ENCODE measurements at regions not wholly inside any gene's neighbourhood (a gene's known extent, or its start where the extent isn't known, plus 50 kb on each side); places are given as distances from the start of the nearest gene placed in this dataset.
"Not testable (repeated sequence)": the region's sequence is repeated elsewhere in the genome, so short reads cannot be mapped to it uniquely, and the experiment has no call there.

DNA sequence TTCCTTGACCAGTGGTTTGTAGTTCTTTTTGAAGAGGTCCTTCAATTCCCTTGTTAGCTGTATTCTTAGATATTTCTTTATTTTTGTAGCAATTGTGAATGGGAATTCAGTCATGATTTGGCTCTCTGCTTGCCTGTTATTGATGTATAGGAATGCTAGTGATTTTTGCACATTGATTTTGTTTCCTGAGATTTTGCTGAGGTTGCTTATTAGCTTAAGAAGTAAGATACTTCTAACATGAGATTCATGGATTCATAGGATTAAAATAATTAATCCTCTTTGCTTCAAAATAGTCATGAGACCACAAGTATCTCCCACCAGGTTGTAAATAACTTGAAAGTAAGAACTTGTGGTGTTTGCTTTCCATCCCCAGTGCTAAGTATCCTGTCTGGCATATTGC lies 308.9 kb downstream of the DTHD1 start:
- DNase-seq (ENCODE audit: low read depth in 2 of 2): no peak

DNA sequence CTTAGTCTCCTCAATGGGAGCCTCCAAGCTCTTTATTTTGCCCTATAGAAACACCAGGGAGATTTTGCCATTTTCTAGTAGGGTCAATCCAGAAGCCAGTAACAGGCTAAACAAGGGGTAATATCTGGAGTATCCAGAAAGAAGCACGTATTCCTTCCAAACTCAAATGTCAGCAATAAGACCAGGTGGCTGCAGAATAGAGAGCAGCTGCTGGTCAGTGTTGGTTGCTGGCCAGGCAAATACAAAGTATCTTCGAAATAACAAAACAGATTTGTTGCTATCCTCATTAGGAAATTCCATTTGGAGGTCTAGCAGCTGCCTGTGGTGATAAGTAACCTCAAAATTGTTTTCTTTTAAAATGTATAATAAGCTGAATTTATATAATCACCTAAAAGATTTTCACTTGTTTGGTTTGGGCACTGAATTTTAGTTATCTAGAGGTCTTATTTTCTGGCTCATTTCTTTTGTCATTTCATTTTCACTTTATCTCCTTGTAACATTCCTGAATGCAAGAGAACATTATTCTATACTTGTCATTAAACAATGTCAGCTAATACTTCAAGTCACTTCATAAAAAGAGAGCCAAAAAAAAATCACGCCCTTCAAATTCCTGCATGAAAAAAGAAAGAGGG lies 320.6 kb downstream of the DTHD1 start:
- no peak for DNase-seq (ENCODE audit: low read depth in 2 of 2)

DNA sequence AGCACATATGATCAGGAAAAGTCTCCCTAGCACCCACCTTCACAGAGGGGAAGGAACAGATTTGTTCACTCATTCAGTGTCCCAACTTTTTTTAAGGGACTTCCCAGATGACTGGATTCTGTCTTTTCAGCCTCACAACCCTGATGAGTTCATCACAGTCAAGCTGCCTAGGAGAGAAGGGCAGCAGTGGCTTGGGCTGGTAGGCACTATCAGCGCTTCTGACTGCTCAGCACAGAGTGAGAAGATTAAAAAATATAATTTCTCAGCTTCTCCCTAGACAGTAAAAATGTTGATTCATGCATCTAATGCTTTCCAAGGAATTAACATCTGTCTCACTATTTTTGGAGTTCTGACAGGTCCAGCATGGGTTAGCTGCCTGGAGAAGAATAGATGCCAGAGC lies 328.2 kb downstream of the DTHD1 start:
- no peak for DNase-seq (ENCODE audit: low read depth in 2 of 2)

DNA sequence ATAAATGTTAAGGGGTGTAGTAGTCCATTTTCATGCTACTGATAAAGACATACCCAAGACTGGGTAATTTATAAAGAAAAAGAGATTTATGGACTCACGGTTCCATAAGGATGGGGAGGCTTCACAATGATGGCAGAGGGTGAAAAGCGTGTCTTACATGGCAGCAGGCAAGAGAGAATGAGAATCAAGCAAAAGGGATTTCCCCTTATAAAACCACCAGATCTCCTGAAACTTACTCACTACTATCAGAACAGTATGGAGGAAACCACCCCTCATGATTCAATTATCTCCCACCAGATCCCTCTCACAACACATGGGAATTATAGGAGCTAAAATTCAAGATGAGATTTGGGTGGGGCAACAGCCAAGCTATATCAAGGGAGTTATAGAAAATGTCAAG lies 329.2 kb downstream of the DTHD1 start:
- no peak for DNase-seq (ENCODE audit: low read depth in 2 of 2)

DNA sequence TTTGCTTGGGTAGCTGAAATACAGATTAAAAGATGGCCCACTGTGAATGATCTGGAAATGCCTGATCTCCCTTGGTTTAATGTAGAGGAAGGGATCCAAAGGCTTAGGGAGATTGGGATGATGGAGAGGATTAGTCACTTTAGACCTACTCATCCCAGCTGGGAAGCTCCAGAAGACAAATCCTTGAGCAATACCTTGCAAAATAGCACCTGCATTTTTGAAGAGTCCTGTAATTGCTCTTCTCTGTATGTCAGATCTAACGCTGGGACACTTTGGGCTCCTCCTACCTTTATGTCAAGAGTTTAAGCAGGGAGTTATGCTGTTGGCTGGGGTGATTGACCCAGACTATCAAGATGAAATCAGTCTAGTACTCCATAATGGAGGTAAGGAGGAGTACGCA lies 331.7 kb downstream of the DTHD1 start:
- DNase-seq (ENCODE audit: low read depth in 2 of 2): not testable (repeated sequence)

DNA sequence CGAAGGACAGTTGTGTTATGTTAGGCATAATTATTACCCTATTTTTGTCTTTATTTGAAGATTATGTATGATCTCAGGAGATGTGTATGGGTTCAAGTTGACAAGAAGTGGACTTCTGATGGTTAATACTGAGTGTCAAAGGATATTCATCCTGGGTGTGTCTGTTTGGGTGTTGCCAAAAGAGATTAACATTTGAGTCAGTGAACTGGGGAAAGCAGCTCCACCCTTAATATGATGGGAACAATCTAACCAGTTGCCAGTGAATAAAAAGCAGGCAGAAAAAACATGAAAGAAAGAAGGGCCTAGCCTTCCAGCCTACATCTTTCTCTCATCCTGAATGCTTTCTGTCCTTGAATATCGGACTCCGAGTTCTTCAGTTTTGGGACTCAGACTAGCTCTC lies 332.6 kb downstream of the DTHD1 start:
- no peak for DNase-seq (ENCODE audit: low read depth in 2 of 2)

DNA sequence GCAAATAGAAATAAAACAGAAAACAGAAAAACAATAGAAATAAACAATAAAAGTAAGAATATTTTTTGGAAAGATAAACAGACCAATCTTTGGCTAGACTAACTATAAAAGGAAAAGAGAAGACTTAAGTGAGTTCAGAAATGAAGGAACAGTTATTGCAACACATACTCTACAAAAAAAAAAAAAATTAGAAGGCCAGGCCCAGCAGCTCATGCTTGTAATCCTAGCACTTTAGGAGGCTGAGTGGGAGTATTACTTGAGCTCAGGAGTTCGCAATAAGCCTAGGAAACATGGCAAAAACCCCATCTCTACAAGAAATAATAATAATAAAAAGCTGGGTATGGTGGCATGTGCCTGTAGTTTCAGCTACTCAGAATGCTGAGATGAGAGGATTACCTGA lies 336.7 kb downstream of the DTHD1 start:
- no peak for DNase-seq (ENCODE audit: low read depth in 2 of 2)

GRCh38 chr4:36624030-36624429 lies 342.6 kb downstream of the DTHD1 start:
- no peak for DNase-seq (ENCODE audit: low read depth in 2 of 2)

GRCh38 chr4:36638273-36638811 lies 356.9 kb downstream of the DTHD1 start:
- DNase-seq (ENCODE audit: low read depth in 2 of 2): no peak

DNA sequence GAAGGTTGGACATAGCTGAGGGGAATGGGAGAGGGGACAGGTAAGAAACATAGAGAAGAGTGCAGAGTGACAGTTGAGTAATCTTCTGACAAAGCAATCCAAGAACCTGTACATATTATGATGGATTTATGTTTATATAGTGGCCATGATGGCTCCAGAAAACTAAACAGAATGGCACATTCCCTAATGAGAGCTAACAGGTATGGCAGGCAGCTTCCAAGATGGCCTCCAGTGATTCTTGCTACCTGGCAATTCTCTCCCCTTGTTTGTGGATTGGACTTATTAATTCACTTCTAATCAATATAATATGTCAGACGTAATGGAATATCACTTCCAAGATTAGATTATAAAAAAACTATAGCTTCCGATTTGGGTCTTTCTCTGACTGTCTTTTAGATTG lies 359.5 kb downstream of the DTHD1 start:
- no peak for DNase-seq (ENCODE audit: low read depth in 2 of 2)

- DNase-seq (ENCODE audit: low read depth in 2 of 2): no peak
These were observed 369.8 kb downstream of the DTHD1 start for GRCh38 chr4:36651253-36651652.

DNA sequence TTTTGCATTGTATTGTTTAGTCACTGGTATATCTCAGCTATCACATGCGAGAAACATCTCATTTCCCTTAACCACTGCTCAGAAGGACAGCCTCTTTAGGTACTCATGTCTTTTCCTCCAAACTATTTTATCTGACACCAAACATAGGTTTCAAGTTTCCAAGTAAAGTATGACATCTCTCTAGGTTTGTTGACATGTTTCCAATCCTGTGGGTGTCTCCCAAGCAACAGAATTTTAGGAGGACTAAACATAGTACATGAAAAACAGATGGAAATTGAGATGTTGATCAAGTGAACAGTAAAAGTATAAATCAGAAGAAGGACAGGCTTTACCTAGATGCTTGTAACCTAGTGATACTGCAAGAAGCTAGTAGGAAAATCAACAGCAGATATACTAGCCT lies 371.4 kb downstream of the DTHD1 start:
- DNase-seq (ENCODE audit: low read depth in 2 of 2): no peak

DNA sequence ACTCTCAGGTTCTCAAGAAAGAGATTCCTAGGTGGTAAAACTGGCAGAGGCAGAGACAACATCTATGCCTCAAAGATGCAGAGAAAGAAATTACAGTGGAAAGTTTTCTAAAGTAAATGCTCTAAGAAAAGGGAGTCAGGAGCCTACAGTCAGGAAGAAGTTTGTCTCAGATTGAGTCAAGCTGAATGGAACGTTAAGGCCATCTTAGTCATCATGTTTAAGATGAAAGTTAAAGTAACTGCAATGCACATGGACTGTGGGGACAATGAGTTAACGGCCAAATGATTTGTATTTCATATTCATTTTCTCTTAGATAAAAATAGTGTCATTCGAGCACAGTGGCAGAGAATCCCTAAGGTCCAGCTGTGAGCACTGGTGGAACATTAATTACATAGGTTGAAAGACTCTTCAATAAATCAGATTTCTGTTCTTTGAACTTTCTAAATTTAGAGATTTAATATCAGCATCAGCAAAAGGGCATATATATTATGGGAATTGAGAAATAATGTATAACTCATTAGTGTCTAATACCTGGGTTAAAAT lies 384.6 kb downstream of the DTHD1 start:
- DNase-seq (ENCODE audit: low read depth in 2 of 2): no peak

GRCh38 chr4:36675436-36675835 lies 394.0 kb downstream of the DTHD1 start:
- no peak for DNase-seq (ENCODE audit: low read depth in 2 of 2)

DNA sequence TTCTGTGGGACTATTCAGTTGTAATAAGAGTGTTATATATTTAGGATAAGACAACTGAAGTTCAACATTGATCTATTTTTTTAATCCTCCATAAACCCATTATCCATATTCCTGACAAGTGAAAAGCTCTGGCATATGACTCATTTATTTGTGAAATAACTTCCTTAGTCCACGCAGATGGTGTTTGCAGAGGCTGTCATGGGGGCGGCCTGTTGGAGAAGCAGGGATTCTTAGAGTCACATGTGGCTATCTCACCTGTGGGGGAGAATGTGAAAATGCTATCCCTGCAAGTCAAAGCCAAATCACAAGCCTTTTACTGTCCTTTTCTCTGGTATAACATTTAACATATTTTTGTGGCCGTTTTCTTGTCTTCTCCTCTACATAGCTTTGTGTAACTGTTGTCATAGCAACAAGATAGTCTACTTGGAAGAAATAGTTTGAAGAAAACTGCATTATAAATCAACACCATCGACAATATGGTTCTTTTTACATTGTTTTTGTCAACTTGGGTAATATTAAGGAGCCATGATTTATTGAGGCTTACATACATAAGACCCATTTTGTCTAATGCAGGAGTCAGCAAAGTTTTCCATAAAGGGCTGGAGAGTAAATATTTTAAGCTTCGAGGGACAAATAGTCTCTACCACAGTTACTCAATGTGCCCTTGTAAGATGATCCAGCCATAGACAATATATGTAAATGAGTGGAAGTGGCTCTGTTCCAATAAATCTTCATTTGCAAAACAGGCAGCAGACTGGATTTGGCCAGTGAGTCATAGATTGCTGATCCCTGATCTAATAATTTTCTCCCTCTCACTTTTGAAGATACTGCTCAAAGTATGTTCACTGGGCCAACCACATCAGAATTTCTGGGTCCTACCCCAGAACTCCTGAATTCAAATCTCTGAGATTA lies 395.0 kb downstream of the DTHD1 start:
- DNase-seq (ENCODE audit: low read depth in 2 of 2): no peak

DNA sequence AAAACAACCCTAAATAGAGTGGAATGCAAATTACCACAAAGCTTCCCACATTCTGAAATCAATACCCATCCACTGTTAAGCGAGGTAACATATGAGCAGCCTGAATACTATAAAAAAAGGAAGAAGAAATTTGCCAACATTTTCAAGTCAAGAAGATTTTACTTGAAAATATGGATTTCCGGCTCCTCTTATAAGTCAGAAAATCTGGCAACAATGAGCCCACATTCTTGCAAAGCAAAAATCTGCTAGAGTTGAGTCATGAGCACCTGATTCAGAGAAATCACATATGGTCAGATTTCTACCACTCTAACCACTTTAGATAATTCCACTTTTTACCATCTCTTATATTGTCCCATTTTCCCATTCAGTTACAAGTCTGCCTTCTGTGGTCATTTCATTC lies 395.7 kb downstream of the DTHD1 start:
- DNase-seq (ENCODE audit: low read depth in 2 of 2): no peak

DNA sequence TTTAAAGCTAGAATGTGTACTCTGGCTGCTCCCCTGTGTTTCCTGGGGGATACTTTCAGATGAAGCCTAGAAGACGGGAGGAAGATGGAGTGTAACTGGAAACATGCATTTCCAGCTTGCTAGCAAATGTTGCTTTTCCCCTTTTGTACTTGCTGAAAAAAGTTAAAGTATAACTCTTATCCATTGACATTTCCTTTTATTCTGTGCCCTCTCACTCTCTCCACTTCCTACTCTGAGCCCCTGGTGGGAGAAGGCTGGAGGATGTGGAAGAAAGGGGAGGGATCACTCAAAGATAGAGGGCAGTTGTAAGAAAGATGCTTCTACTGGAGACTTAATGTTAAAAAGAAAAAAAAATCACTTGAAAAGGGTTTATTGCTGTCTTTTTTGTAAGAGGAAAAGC lies 396.5 kb downstream of the DTHD1 start:
- no peak for DNase-seq (ENCODE audit: low read depth in 2 of 2)

DNA sequence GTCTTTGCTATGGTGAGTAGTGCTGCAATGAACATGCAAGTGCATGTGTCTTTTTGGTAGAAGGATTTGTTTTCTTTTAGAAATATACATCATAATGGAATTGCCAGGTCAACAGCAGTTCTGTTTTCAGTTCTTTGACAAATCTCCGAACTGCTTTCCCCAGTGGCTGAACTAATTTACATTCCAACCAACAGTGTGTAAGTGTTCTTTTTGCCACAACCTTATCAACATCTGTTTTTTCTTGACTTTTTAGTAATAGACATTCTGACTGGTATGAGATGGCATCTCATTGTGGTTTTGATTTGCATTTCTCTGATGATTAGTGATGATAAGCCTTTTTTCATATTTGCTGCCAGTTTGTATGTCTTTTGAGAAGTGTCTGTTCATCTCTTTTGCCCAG lies 406.3 kb downstream of the DTHD1 start:
- DNase-seq (ENCODE audit: low read depth in 2 of 2): no peak

DNA sequence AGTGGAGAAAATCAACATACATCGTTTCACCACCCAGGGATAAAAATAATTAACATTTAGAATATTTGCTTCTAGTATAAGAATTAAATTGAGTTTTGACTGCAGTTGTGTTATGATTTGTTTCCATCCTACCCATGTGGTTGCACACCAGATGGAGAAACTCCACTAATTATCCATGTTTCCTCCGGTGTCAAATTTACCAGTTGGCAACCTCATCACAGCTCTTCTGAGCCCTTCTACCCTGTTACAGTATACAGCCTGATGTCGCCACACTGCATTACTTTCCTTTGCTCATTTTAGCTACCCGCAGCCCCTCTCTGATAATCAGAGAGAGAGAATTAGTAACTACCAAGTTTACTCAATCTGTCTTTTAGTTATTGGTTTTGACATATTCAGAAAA lies 411.2 kb downstream of the DTHD1 start:
- no peak for DNase-seq (ENCODE audit: low read depth in 2 of 2)

DNA sequence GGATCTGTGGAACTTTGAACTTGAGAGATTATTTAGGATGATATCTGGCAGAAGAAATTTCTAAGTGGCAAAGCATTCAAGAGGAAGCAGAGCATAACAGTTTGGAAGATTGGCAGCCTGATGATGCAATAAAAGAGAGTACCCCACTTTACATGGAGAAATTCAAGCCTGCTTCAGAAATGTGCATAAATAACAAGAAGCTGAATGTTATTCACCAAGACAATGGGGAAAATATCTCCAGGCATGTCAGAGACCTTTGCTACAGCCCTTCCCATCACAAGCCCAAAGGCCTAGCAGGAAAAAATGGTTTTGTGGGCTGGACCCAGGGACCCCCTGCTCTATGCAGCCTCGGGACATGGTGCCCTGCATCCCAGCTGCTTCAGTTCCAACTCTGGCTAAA lies 420.8 kb downstream of the DTHD1 start:
- DNase-seq (ENCODE audit: low read depth in 2 of 2): no peak

GRCh38 chr4:36704289-36704688 lies 422.9 kb downstream of the DTHD1 start:
- DNase-seq (ENCODE audit: low read depth in 2 of 2): no peak

DNA sequence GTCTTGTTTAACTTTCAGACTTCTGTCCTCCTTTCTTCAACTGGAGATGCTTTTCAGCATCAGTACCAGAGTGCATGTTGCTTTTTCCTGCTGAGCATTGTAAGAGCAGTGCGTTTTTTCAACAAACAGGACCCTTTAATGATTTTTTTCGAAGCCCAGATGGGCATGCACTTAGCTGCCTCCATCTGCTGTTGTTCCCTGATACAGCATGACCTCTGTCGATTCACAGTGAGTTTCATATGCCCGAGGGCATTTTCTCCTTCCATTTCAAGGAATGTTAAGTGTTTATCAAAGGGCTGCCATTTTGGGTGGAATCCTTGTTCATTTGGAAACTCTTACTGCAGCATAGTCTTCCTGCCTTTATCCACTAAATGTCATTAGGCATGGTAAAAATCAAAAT lies 428.6 kb downstream of the DTHD1 start:
- no peak for DNase-seq (ENCODE audit: low read depth in 2 of 2)

DNA sequence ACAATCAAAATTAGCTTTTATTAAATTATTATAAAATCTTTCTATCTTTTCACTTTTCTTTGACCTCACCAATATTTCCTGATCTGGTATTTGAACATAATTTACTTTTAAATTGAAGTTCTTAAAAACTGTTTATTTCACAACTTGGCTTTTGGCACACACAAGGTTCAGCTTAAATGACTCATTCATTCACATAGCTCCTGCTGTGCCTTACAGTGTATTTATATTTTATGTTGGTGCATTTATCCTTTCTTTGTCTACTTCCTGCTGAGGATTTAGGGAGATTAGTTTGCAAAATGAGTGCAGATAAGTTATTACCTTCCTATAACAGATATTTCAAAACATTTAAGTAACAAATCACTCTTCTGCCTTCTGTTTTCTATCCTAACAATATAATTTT lies 430.6 kb downstream of the DTHD1 start:
- DNase-seq (ENCODE audit: low read depth in 2 of 2): no peak

All from activated CD8-positive, alpha-beta memory T cell treated with anti-CD3 and anti-CD28 coated beads for 4 hours (primary cell).